ENCODE measurements at regions not wholly inside any gene's neighbourhood (a gene's known extent, or its start where the extent isn't known, plus 50 kb on each side); places are given as distances from the start of the nearest gene placed in this dataset.

- H4K20me1 ChIP-seq (replicated peaks in 1 of 2; ENCODE audit: control insufficient read depth in 1 of 2, insufficient read depth in 2 of 2, low read length in 2 of 2) = no peaks in the 10 kb centered on the region
- no peak for TF ChIP-seq CTBP2 (IDR thresholded peaks at IDR 0.05; ENCODE audit: borderline replicate concordance, insufficient read depth, insufficient read length, low read length)
- TF ChIP-seq KDM5A (IDR thresholded peaks at IDR 0.05; ENCODE audit: low read length) = no peak
- TF ChIP-seq GABPA (IDR thresholded peaks at IDR 0.05; ENCODE audit: borderline replicate concordance, insufficient read depth, low read length) = no peak
- no peak for TF ChIP-seq YY1 (IDR thresholded peaks at IDR 0.05; ENCODE audit: low read depth, low read length)
- H2BK12ac ChIP-seq (ENCODE audit: low read depth, low read length) = no peak overlapping the region
- H3K27ac ChIP-seq (ENCODE audit: low read depth, low read length) = no peak overlapping the region
- H3K14ac ChIP-seq (ENCODE audit: insufficient read length) = no peak overlapping the region
- no peak overlapping the region for H2AK5ac ChIP-seq (ENCODE audit: low read depth, low read length)
- H2BK20ac ChIP-seq (ENCODE audit: low read length) = no peak overlapping the region
- H3K79me2 ChIP-seq (ENCODE audit: control insufficient read depth in 1 of 2, insufficient read depth in 2 of 2, low read length in 2 of 2) = no peaks in the 10 kb centered on the region
- CTCF ChIA-PET (ENCODE audit: partially characterized antibody) = no interaction called here
- FAIRE-seq = no peak
- no peak overlapping the region for H4K8ac ChIP-seq (ENCODE audit: extremely low read depth, insufficient read depth, low read length)
- H3K9ac ChIP-seq (replicated peaks in 1 of 4; ENCODE audit: extremely low read depth in 1 of 4, low read depth in 3 of 4, low read length in 3 of 4) = no peak overlapping the region
- H3K18ac ChIP-seq (ENCODE audit: extremely low read depth, low read length) = no peak overlapping the region
- H3K4me1 ChIP-seq (replicated peaks in 1 of 4; ENCODE audit: control insufficient read depth in 3 of 4, insufficient read depth in 4 of 4, low read length in 3 of 4) = peaks cover 0 to 2% (median 0%) of the 10 kb centered on the region in 4 experiments; a peak in 1 of 7 replicates
- no peak overlapping the region for H2BK5ac ChIP-seq (ENCODE audit: low read depth, low read length)
- no peaks in the 10 kb centered on the region for H3K36me3 ChIP-seq (ENCODE audit: control insufficient read depth in 2 of 4, insufficient read depth in 4 of 4, low read length in 3 of 4)
- 88% methylated on average over 4 of the region's 4 CpGs; no CpG with 5 or more reads in 1 of the 2 experiments for WGBS, 2 experiments (ENCODE audit: extremely low coverage in 1 of 2, insufficient coverage in 1 of 2, insufficient read length in 1 of 2, insufficient replicate concordance in 2 of 2, low coverage in 1 of 2, low lambda C conversion rate in 2 of 2, missing lambda C conversion rate in 1 of 2)
- no peak for DNase-seq (ENCODE audit: low read depth in 1 of 2, low spot score in 2 of 2)
- H4K5ac ChIP-seq (ENCODE audit: insufficient read length, low read depth, low read length) = no peak overlapping the region
- H2BK120ac ChIP-seq (replicated peaks; ENCODE audit: low read depth, low read length) = no peak overlapping the region
- H2AFZ ChIP-seq (ENCODE audit: low read length) = peak overlapping the region; percentile 81; the same call in 1 of the 2 replicates
- H3K4me3 ChIP-seq (ENCODE audit: extremely low read depth in 1 of 4, insufficient read depth in 2 of 4, low read depth in 3 of 4, low read length in 4 of 4) = no peak overlapping the region
- H3K9me3 ChIP-seq (ENCODE audit: insufficient read depth in 2 of 2, low read depth in 1 of 2, low read length in 1 of 2) = no peaks in the 10 kb centered on the region
- H3K56ac ChIP-seq (replicated peaks; ENCODE audit: insufficient read length, low read depth, low read length) = no peak overlapping the region
- H2BK15ac ChIP-seq (ENCODE audit: low read length) = peak overlapping the region; percentile 46; the same call in 1 of the 2 replicates
- no peaks in the 10 kb centered on the region for H3K23me2 ChIP-seq (ENCODE audit: low read depth, low read length)
- no peak overlapping the region for H3K4ac ChIP-seq (replicated peaks; ENCODE audit: insufficient read length, low read depth, low read length)
- peaks cover 0 to 1% (median 0%) of the 10 kb centered on the region in 4 experiments; a peak in 1 of 7 replicates for H3K27me3 ChIP-seq (replicated peaks in 1 of 4; ENCODE audit: control insufficient read depth in 3 of 4, extremely low read depth in 1 of 4, insufficient read depth in 3 of 4, low read length in 3 of 4)
- H3K23ac ChIP-seq (ENCODE audit: insufficient read length) = no peak overlapping the region
- H3K79me1 ChIP-seq (ENCODE audit: low read depth, low read length) = no peaks in the 10 kb centered on the region
- no peak overlapping the region for H3K4me2 ChIP-seq (ENCODE audit: insufficient read depth in 1 of 2, low read depth in 2 of 2, low read length in 2 of 2)
- no peak overlapping the region for H4K91ac ChIP-seq (replicated peaks; ENCODE audit: insufficient read length, low read length)
- POLR2A ChIA-PET (ENCODE audit: partially characterized antibody) = no interaction called here
These were observed 1017.4 kb downstream of the EFNB2 start for GRCh38 chr13:105518086-105518485.
